Mesothelial cell of epicardium (in vitro differentiated cells): ENCODE measurements at regions not wholly inside any gene's neighbourhood (a gene's known extent, or its start where the extent isn't known, plus 50 kb on each side); places are given as distances from the start of the nearest gene placed in this dataset.
A peak's percentile ranks its signal among the peaks of the same experiment; 100 is the strongest.

ENCODE experiments used
- DNase-seq, 2 experiments: peaks; one replicate each; pipeline ENCODE4 v3.0.0; 2021; ENCODE audit warnings: low spot score in 2 of 2; ENCODE audit not compliant: unreplicated experiment in 2 of 2
- H3K27ac Mint-ChIP-seq: 2 replicates; pipeline ENCODE4 v1.8.0; 2021; ENCODE audit warnings: mixed read lengths
- H3K27me3 Mint-ChIP-seq: 2 replicates; pipeline ENCODE4 v1.8.0; 2021; ENCODE audit warnings: low read depth, mixed read lengths
- H3K36me3 Mint-ChIP-seq: 2 replicates; pipeline ENCODE4 v1.8.0; 2021; ENCODE audit warnings: mixed read lengths
- H3K4me1 Mint-ChIP-seq: 2 replicates; pipeline ENCODE4 v1.8.0; 2021; ENCODE audit warnings: mixed read lengths
- H3K4me3 Mint-ChIP-seq: 2 replicates; pipeline ENCODE4 v1.8.0; 2021; ENCODE audit warnings: mild to moderate bottlenecking, moderate library complexity, mixed read lengths
- H3K9me3 Mint-ChIP-seq: 2 replicates; pipeline ENCODE4 v1.8.0; 2021; ENCODE audit warnings: mixed read lengths
- CTCF ChIP-seq: fragments of 200-600 bp; sonication (generic); IDR thresholded peaks from one replicate; pipeline ENCODE4 v1.5.0; 2021; ENCODE audit warnings: antibody characterized with exemption; ENCODE audit not compliant: unreplicated experiment

DNA sequence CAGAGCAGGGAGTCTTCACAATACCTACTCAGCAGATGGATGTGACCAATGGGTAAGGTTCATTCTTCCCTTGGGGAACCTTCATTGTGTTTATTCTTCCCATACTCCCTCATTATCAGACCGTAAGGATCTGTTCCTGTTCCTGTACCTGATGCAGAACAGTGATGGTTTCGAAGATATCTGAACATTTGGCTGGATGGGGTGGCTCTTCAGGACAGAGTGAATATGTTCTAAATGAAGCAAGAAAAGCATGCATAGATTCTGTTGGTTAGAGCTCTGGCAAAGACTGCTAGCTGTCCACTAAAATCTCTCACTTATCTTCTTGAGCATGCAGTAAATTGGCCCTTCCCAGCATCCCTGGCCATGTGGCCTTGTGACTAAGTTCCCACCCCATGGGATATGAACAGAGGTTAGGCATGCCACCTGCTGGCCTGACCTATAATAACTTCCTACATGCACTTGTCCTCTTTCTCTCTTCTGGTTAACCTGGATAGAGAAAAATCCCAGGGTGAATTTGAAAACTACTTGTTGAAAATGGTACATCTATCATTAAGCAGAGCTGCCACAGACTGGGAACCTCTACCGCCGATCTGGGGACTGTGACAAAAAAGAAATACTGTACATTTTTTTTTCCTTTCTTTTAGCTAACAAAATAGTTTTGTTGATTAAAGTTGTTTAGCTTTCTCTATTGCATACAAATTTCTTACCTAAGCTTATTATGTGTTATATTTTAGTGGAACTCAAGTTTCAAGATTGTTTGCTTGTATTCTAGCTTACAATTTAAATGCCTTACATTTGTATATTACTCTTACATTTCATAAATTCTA lies 60.0 kb upstream of the BANK1 start:
- H3K9me3 Mint-ChIP-seq = no peaks in the 10 kb centered on the region
- H3K27me3 Mint-ChIP-seq = no peaks in the 10 kb centered on the region
- H3K27ac Mint-ChIP-seq = no peak overlapping the region
- TF ChIP-seq CTCF = peak; percentile 61
- H3K4me3 Mint-ChIP-seq = no peak overlapping the region
- no peaks in the 10 kb centered on the region for H3K36me3 Mint-ChIP-seq
- H3K4me1 Mint-ChIP-seq = no peaks in the 10 kb centered on the region
- peak in 1 of 2 experiments; percentile 39 for DNase-seq

GRCh38 chr4:101727238-101727637 lies 63.3 kb upstream of the BANK1 start:
- Mint-ChIP-seq H3K4me3 (no peak overlapping the region), H3K9me3 (no peaks in the 10 kb centered on the region), H3K36me3 (no peaks in the 10 kb centered on the region), H3K27me3 (no peaks in the 10 kb centered on the region), H3K27ac (no peak overlapping the region), H3K4me1 (no peaks in the 10 kb centered on the region)
- no peak for DNase-seq
- no peak for TF ChIP-seq CTCF

GRCh38 chr4:101724093-101724492 lies 66.4 kb upstream of the BANK1 start:
- no peak for DNase-seq
- H3K27me3 Mint-ChIP-seq = no peaks in the 10 kb centered on the region
- no peak overlapping the region for H3K4me3 Mint-ChIP-seq
- H3K36me3 Mint-ChIP-seq = no peaks in the 10 kb centered on the region
- H3K4me1 Mint-ChIP-seq = no peaks in the 10 kb centered on the region
- no peak overlapping the region for H3K27ac Mint-ChIP-seq
- peaks cover 3% of the 10 kb centered on the region for H3K9me3 Mint-ChIP-seq
- TF ChIP-seq CTCF = no peak

GRCh38 chr4:101718810-101719209 lies 71.7 kb upstream of the BANK1 start:
- Mint-ChIP-seq H3K9me3 (peaks cover 43% of the 10 kb centered on the region), H3K4me3 (no peak overlapping the region)

GRCh38 chr4:101711590-101712260 lies 78.8 kb upstream of the BANK1 start:
- H3K4me1 Mint-ChIP-seq = no peaks in the 10 kb centered on the region
- TF ChIP-seq CTCF = no peak
- peaks cover 9% of the 10 kb centered on the region for H3K36me3 Mint-ChIP-seq
- no peaks in the 10 kb centered on the region for H3K27me3 Mint-ChIP-seq
- DNase-seq = no peak
- no peak overlapping the region for H3K27ac Mint-ChIP-seq
- peaks cover 19% of the 10 kb centered on the region for H3K9me3 Mint-ChIP-seq
- no peak overlapping the region for H3K4me3 Mint-ChIP-seq

More at GRCh38 chr4:101718810-101719209, 71.7 kb upstream of the BANK1 start:
- H3K27me3 Mint-ChIP-seq = no peaks in the 10 kb centered on the region
- DNase-seq = no peak
- H3K27ac Mint-ChIP-seq = no peak overlapping the region
- no peak for TF ChIP-seq CTCF
- peaks cover 12% of the 10 kb centered on the region for H3K36me3 Mint-ChIP-seq
- H3K4me1 Mint-ChIP-seq = no peaks in the 10 kb centered on the region
